Osteocyte (in vitro differentiated cells): ENCODE measurements at regions not wholly inside any gene's neighbourhood (a gene's known extent, or its start where the extent isn't known, plus 50 kb on each side); places are given as distances from the start of the nearest gene placed in this dataset.

ENCODE experiments used
- DNase-seq: peaks from one replicate; pipeline ENCODE4 v3.0.0; 2021; ENCODE audit warnings: mixed read lengths; ENCODE audit not compliant: unreplicated experiment; ENCODE audit errors: extremely low spot score
- H3K27ac Mint-ChIP-seq: one replicate; pipeline ENCODE4 v1.8.0; 2021; ENCODE audit warnings: mild to moderate bottlenecking, mixed read lengths; ENCODE audit not compliant: unreplicated experiment
- H3K27me3 Mint-ChIP-seq: one replicate; pipeline ENCODE4 v1.8.0; 2021; ENCODE audit warnings: mixed read lengths; ENCODE audit not compliant: unreplicated experiment
- H3K36me3 Mint-ChIP-seq: one replicate; pipeline ENCODE4 v1.8.0; 2021; ENCODE audit warnings: mixed read lengths; ENCODE audit not compliant: unreplicated experiment
- H3K4me1 Mint-ChIP-seq: one replicate; pipeline ENCODE4 v1.8.0; 2021; ENCODE audit warnings: mixed read lengths; ENCODE audit not compliant: unreplicated experiment
- H3K4me3 Mint-ChIP-seq: one replicate; pipeline ENCODE4 v1.8.0; 2021; ENCODE audit warnings: mild to moderate bottlenecking, moderate library complexity, mixed read lengths; ENCODE audit not compliant: unreplicated experiment
- H3K9me3 Mint-ChIP-seq: one replicate; pipeline ENCODE4 v1.8.0; 2021; ENCODE audit warnings: mixed read lengths; ENCODE audit not compliant: unreplicated experiment
- CTCF ChIP-seq: fragments of 200-600 bp; sonication (generic); IDR thresholded peaks from 2 replicates; pipeline ENCODE4 v1.5.0; 2021; ENCODE audit warnings: antibody characterized with exemption, mild to moderate bottlenecking, moderate library complexity

DNA sequence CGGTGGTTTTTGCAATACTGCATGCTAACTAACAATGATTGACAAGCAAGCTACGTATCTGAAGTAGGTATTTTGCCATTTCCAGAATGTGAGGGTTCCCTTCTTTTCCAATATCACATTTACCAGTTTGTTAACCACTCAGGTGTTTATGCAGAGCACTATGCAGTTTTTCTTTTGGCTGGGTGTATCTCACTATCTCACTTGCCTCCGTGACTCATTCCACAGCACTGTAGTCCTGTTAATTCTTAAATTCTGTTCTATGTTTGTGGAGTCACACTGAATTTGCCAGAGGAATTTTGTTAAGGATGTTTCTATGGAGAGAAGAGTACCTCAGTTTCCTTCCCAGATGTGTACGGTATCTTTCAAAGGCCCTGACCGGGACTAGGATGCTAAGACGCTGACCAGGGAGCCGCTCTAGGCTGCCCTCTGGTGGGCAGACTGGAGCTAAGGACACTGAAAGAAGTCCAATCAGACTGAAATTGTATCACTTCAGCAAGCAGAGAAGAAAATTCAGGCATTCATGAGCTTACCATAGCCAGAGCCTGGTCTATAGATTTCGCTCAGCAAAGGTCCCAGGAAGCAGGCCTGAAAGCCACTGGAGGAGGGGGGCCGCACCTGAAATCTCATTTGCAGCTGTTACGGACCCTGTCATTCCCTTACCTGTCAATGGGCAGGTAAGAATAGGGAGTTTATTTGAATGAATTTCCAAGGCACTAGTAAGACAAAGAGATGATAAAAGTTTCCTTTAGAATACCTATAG, 388.4 kb upstream of the SPOCK3 start:
- Mint-ChIP-seq H3K4me1 (no peaks in the 10 kb centered on the region), H3K9me3 (no peaks in the 10 kb centered on the region), H3K27ac (no peak overlapping the region), H3K27me3 (peaks cover 18% of the 10 kb centered on the region), H3K4me3 (no peak overlapping the region), H3K36me3 (no peaks in the 10 kb centered on the region)
- no peak for DNase-seq
- peak; percentile 88 for TF ChIP-seq CTCF

DNA sequence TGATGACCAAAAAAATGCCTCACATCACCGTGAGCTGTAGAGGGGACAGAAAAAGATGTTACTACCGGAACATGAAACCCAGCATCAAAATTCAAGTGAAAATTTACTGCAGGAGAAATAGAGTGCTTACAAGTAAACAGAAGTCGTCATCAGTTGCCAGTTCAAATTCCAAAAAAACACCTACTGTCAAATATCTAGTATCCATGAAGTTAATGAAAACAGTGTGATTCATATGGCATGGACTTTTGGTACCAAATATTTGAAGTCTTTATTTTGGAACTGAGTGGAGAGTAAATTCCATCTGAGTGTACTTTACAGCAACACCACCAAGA, 388.9 kb upstream of the SPOCK3 start:
- no peak for DNase-seq
- peaks cover 18% of the 10 kb centered on the region for H3K27me3 Mint-ChIP-seq
- no peaks in the 10 kb centered on the region for H3K9me3 Mint-ChIP-seq
- no peaks in the 10 kb centered on the region for H3K4me1 Mint-ChIP-seq
- no peak overlapping the region for H3K27ac Mint-ChIP-seq
- no peak overlapping the region for H3K4me3 Mint-ChIP-seq
- H3K36me3 Mint-ChIP-seq = no peaks in the 10 kb centered on the region
- no peak for TF ChIP-seq CTCF

GRCh38 chr4:167629272-167629671, 395.0 kb upstream of the SPOCK3 start:
- H3K4me3 Mint-ChIP-seq = no peak overlapping the region
- no peaks in the 10 kb centered on the region for H3K36me3 Mint-ChIP-seq
- peaks cover 13% of the 10 kb centered on the region for H3K27me3 Mint-ChIP-seq
- no peak for DNase-seq
- no peaks in the 10 kb centered on the region for H3K9me3 Mint-ChIP-seq
- no peaks in the 10 kb centered on the region for H3K4me1 Mint-ChIP-seq
- H3K27ac Mint-ChIP-seq = no peak overlapping the region
- no peak for TF ChIP-seq CTCF

DNA sequence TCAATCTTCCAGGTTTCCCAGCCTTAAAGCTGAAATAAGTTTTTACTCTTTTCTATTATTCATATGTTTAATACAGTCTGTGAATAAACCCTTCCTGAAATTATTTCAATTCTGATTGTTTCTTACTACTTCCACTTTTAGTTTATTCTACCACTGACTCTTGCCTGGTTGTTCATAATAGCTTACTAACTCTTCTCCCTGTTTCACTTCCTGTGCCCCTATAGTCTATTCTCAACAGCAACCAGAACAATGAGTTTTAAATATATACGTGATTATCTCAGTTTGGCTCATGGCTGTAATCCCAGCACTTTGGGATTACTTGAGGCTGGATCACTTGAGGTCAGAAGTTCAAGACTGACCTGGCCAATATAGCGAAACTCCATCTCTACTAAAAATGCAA, 408.0 kb upstream of the SPOCK3 start:
- Mint-ChIP-seq H3K27me3 (peaks cover 3% of the 10 kb centered on the region), H3K36me3 (no peaks in the 10 kb centered on the region), H3K4me3 (no peak overlapping the region), H3K9me3 (no peaks in the 10 kb centered on the region), H3K27ac (no peak overlapping the region), H3K4me1 (no peaks in the 10 kb centered on the region)
- no peak for DNase-seq
- no peak for TF ChIP-seq CTCF

GRCh38 chr4:167645358-167645757, 411.1 kb upstream of the SPOCK3 start:
- H3K27ac Mint-ChIP-seq = no peak overlapping the region
- H3K36me3 Mint-ChIP-seq = no peaks in the 10 kb centered on the region
- no peak overlapping the region for H3K4me3 Mint-ChIP-seq
- no peak for TF ChIP-seq CTCF
- H3K4me1 Mint-ChIP-seq = no peaks in the 10 kb centered on the region
- no peaks in the 10 kb centered on the region for H3K9me3 Mint-ChIP-seq
- H3K27me3 Mint-ChIP-seq = peaks cover 4% of the 10 kb centered on the region
- DNase-seq = no peak
